ENCODE measurements at regions not wholly inside any gene's neighbourhood (a gene's known extent, or its start where the extent isn't known, plus 50 kb on each side); places are given as distances from the start of the nearest gene placed in this dataset.

DNA sequence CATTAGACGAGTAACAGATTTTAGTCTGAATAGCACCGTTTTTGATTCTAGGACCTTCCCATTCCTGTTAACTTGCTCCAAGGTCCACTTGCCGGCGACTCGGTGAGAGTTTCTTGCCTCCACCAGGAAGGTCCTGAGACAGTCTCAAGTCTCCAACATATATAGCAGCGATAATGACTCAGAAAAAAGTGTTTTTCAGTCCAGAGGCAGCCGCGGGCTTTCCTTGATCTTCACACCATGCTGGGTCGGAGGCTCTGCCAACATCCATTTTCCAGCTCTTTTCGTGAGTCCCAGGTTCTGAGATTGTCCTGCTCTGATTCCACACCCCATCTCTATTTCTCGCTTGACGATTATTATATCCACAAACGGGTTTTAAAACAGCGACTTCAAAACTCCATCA, 170.5 kb downstream of the GPX5 start:
- H3K4me3 ChIP-seq (replicated peaks; ENCODE audit: low read depth, low read length) = peak overlapping the region; percentile 40
- TF ChIP-seq, protein P1, sequence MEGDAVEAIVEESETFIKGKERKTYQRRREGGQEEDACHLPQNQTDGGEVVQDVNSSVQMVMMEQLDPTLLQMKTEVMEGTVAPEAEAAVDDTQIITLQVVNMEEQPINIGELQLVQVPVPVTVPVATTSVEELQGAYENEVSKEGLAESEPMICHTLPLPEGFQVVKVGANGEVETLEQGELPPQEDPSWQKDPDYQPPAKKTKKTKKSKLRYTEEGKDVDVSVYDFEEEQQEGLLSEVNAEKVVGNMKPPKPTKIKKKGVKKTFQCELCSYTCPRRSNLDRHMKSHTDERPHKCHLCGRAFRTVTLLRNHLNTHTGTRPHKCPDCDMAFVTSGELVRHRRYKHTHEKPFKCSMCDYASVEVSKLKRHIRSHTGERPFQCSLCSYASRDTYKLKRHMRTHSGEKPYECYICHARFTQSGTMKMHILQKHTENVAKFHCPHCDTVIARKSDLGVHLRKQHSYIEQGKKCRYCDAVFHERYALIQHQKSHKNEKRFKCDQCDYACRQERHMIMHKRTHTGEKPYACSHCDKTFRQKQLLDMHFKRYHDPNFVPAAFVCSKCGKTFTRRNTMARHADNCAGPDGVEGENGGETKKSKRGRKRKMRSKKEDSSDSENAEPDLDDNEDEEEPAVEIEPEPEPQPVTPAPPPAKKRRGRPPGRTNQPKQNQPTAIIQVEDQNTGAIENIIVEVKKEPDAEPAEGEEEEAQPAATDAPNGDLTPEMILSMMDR (IDR thresholded peaks at IDR 0.05; ENCODE audit: low read length, missing control alignments) = no peak

DNA sequence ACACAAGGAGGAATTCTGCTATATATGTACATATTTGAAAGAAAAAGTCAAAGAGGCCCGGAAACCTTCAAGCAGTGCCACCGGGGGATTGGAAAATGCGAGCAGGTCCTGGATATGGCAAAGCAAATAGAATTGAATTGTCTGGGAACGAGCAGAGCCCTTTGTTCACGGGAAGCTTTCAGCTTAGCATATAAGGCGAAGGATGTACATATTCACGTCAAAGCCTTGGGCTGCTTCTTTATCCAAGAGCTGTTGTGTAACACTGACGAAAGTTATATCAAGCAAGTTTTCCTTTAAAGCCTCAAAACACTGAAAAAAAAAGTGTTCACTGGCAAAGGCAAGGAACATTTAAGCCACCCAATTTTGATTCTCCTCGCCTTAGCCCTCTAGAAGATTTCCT, 171.0 kb downstream of the GPX5 start:
- TF ChIP-seq, protein P1 (IDR thresholded peaks at IDR 0.05; ENCODE audit: low read length, missing control alignments) = no peak
- peak; percentile 38 for DNase-seq (ENCODE audit: low read depth)
- H3K4me3 ChIP-seq (replicated peaks; ENCODE audit: low read depth, low read length) = peak overlapping the region; percentile 40

More for the DNA sequence above, 170.5 kb downstream of the GPX5 start:
- DNase-seq (ENCODE audit: low read depth) = no peak

DNA sequence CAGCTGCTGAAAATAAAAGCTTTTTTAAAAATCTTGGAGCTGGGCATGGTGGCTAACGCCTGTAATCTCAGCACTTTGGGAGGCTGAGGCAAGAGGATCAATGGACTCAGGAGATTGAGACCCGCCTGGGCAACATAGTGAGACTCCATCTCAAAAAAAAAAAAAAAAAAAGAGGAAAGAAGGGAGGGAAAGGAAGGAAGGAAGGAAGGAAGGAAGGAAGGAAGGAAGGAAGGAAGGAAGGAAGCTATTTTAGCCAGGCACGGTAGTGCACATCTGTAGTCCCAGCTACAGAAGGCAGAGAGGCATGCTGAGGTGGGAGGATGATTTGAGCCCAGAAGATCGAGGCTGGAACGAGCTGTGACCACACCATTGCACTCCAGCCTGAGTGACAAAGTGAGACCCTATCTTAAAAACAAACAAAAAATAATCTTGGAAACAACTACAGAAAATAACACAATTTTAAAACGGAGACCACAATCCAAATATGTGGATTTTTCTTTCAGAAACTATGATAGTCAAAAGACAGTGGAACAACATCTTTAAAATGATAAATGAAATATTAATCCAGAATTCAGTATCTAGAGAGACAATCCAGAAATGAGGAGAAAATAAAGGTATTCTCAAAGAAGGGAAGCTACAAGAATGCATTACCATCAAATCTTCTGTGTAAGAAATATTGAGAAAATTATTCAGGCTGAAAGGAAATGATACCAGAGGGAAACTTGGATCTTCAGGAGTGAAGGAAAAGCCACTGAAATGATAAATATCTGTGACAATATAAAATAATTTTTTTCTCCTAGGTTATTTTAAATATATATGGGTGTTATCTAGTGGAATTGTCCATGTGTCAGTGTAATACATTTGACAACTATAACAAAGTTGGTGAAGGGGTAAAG, 182.0 kb downstream of the GPX5 start:
- H3K4me3 ChIP-seq (replicated peaks; ENCODE audit: low read depth, low read length) = no peak overlapping the region
- DNase-seq (ENCODE audit: low read depth) = no peak
- TF ChIP-seq, protein P1 (IDR thresholded peaks at IDR 0.05; ENCODE audit: low read length, missing control alignments) = no peak

DNA sequence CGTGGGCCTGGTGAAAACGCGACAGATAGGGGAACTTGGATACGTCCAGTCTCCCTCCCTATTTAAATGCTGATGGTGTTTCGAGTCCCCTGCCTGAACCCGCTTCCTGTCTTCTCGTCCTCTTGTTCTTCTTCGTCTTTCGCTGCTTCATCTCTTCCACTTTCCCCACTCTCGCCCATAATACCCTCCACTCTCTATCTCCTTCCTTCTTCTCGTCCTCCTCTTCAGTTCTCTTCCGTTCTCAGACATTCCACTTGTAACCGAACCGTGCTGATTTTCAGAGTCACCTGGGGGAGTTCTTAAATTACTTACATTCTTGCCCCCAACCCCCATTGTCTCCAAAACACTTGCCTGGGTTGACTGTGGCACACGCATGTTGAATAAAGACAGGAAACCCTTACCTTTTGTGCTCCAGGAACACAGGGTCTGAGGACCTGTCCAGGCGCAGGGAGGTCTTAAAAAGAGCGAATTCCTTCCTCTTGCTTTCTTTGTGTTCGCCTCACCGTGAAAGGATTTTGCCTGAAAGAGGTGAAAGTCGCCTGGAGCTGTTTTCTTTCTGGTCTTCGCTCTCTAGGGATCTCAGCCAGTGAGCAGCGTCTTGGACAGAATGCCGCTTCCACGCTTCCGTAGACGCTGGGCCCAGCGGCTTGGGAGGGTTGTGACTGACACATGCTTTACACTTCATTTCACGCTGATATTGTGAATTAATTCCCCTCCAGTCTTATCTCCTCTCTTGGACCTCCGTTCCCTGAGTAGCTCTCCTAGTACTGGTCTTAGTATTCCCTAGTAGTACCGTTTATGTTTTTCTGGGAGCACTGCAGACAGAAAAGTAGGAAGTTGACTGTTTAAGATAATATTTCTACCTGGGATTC, 184.0 kb downstream of the GPX5 start:
- peak overlapping the region; percentile 48 for H3K4me3 ChIP-seq (replicated peaks; ENCODE audit: low read depth, low read length)
- no peak for DNase-seq (ENCODE audit: low read depth)
- TF ChIP-seq, protein P1 (IDR thresholded peaks at IDR 0.05; ENCODE audit: low read length, missing control alignments) = no peak

DNA sequence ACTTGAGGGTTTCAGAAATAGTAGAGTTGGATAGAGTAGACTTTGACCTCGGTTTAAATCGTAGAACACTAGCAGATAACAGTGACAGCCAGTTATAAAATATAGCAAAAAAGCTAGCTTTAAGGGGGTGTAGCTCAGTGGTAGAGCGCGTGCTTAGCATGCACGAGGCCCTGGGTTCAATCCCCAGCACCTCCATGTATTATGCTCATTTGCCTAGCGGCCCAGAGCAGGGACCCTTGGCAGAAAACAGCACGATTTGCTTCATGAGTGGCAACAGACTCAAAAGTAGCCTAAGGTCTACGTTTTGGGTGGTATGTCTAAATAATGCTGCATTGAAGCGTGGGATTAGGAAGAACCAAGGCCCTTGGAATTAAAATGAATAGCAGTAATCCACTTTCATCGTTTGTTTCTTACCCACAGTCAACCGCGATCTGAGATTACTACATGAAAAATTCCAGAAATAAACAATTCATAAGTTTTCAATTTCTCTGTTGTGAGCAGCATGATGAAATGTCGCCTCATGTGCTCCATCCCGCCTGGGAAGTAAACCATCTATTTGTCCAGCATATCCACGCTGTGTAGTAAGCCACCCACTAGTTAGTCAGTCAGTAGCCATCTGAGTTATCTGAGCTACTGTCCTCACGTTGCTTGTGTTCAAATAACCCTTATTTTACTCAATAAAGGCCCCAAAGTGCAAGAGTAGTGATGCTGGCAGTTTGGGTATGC, 184.9 kb downstream of the GPX5 start:
- no peak overlapping the region for H3K4me3 ChIP-seq (replicated peaks; ENCODE audit: low read depth, low read length)
- peak; percentile 42 for DNase-seq (ENCODE audit: low read depth)
- TF ChIP-seq, protein P1 (IDR thresholded peaks at IDR 0.05; ENCODE audit: low read length, missing control alignments) = no peak

DNA sequence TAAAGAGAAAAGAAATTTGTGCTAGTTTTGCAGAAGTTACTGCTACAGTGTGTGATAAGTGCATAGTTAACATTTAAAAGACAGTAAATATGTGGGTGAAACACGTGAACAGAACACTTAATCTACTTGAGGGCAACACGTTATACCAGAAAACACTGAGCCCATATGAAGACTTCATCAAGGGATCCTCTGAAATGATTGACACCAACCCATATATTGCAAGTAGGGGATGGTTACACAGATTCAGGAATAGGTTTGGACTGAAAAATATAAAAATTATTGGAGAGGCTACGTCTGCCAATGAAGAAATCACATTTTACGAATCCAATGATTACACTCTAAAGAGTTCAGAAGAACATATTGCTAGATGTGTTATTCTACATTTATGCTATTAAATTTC, 185.6 kb downstream of the GPX5 start:
- no peak overlapping the region for H3K4me3 ChIP-seq (replicated peaks; ENCODE audit: low read depth, low read length)
- TF ChIP-seq, protein P1 (IDR thresholded peaks at IDR 0.05; ENCODE audit: low read length, missing control alignments) = no peak
- DNase-seq (ENCODE audit: low read depth) = no peak

Data from fibroblast of pulmonary artery (primary cell).